HUES6 (cell line): ENCODE measurements at regions not wholly inside any gene's neighbourhood (a gene's known extent, or its start where the extent isn't known, plus 50 kb on each side); places are given as distances from the start of the nearest gene placed in this dataset.
"Not testable (repeated sequence)": the region's sequence is repeated elsewhere in the genome, so short reads cannot be mapped to it uniquely, and the experiment has no call there.

Experiments
- H3K27ac ChIP-seq: 2 replicates; pipeline ENCODE4 v1.7.0; 2013; ENCODE audit warnings: low read depth, mild to moderate bottlenecking, low read length, inconsistent platforms
- H3K27me3 ChIP-seq: 2 replicates; pipeline ENCODE4 v1.6.1; 2013; ENCODE audit warnings: low read length; ENCODE audit not compliant: control insufficient read depth, insufficient read depth
- H3K36me3 ChIP-seq: 2 replicates; pipeline ENCODE4 v1.6.1; 2013; ENCODE audit warnings: low read length; ENCODE audit not compliant: control insufficient read depth, insufficient read depth
- H3K4me1 ChIP-seq: 2 replicates; pipeline ENCODE4 v1.6.1; 2013; ENCODE audit warnings: low read length; ENCODE audit not compliant: control insufficient read depth, insufficient read depth
- H3K4me3 ChIP-seq: 2 replicates; pipeline ENCODE4 v1.5.1; 2013; ENCODE audit warnings: low read depth, low read length
- H3K9ac ChIP-seq: one replicate; pipeline ENCODE4 v1.6.1; 2013; ENCODE audit warnings: mild to moderate bottlenecking, low read length
- H3K9me3 ChIP-seq: 2 replicates; pipeline ENCODE4 v1.6.1; 2013; ENCODE audit warnings: low read depth, low read length; ENCODE audit not compliant: control insufficient read depth, insufficient read depth

DNA sequence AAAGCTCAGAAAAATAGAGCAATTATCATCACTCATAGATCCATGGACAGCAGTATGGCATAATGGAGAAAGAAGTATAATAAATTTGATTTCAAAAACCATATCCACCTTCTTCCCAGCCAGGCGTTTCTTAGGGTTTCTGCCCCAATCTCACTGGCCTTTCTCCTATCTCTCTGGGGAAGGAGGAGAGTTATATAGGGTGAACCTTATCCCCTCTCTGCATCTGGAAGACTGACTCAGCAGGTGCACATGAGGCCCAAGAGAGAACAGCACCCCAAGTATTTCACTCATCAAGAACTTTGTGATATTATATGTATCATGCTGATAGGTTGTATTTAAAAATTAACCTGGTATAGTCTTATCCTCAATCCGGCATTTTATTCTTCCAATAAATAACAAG is 318.8 kb upstream of the RASGEF1B start:
- no peak overlapping the region for H3K4me3 ChIP-seq
- H3K4me1 ChIP-seq = no peaks in the 10 kb centered on the region
- H3K9ac ChIP-seq = no peak overlapping the region
- H3K36me3 ChIP-seq = no peaks in the 10 kb centered on the region
- H3K27ac ChIP-seq = no peak overlapping the region
- no peaks in the 10 kb centered on the region for H3K9me3 ChIP-seq
- H3K27me3 ChIP-seq = no peaks in the 10 kb centered on the region

DNA sequence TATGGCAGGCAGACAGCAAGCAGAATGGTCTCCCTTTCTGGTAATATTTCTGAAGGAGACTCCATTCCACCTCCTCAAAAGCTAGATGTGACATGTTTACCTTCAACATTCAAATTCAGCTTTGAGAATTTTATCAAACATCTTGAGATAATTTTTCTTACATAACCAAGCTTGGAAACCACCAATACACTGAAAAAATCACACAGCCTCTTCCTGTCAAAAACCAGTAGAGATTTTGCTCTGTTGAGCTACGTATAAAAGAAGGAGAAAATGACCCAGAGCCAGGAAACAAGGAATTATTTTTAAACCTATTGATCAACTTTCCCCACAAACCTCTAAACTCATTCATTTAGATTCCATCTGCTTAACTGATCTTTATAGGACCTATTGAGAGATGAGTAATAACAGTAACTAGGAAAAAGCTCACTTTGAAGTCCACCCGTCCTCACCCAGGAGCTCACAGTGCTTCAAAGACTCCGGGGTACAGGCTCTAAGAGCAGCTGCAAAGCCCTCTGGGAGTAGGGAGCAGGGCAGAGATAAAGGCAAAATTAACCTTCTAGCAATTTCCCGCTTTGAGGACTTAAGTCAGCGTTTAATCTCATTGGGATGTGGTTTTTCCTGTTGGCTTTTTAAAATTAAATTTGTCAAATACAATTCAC is 318.2 kb upstream of the RASGEF1B start:
- no peaks in the 10 kb centered on the region for H3K27me3 ChIP-seq
- no peaks in the 10 kb centered on the region for H3K4me1 ChIP-seq
- H3K9ac ChIP-seq = no peak overlapping the region
- H3K9me3 ChIP-seq = no peaks in the 10 kb centered on the region
- no peaks in the 10 kb centered on the region for H3K36me3 ChIP-seq
- H3K27ac ChIP-seq = no peak overlapping the region
- no peak overlapping the region for H3K4me3 ChIP-seq

DNA sequence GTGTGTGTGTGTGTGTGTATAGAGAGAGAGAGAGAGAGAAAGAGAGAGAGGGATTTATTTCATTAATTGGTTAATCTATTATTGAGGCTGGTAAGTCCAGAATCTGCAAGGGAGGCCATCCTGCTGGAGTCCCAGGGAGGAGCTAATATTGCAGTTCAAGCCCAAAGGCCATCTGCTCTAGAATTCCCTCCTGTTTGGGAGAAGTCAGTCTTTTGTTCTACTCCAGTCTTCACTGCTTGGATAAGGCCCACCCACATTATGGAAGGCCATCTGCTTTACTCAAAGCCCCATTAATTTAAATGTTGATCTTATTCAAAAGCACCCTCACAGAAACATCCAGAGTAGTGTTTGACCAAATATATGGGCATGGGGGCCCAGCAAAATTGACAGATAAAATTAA is 317.5 kb upstream of the RASGEF1B start:
- no peaks in the 10 kb centered on the region for H3K36me3 ChIP-seq
- no peak overlapping the region for H3K9ac ChIP-seq
- H3K27ac ChIP-seq = no peak overlapping the region
- no peaks in the 10 kb centered on the region for H3K9me3 ChIP-seq
- no peaks in the 10 kb centered on the region for H3K4me1 ChIP-seq
- H3K27me3 ChIP-seq = no peaks in the 10 kb centered on the region
- H3K4me3 ChIP-seq = no peak overlapping the region

DNA sequence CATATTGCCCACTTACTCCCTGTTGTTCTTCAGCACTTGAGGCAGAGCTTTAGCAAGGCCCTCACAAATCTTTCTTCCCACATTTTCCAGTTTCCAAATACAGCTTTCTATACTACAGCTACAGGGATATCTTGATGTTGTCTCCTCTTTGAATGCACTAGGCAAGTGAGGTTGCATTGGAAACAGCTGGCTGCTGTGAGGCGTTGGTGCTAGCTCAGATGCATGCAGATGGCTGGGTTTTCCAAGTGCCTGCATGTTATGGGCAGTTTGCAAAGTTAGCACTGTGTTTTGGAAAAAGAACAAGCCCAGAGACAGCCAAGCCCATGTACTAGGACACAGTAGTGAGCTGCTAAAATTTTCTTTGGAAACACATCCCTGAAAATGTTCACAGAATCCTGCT is 315.1 kb upstream of the RASGEF1B start:
- no peaks in the 10 kb centered on the region for H3K36me3 ChIP-seq
- no peak overlapping the region for H3K4me3 ChIP-seq
- no peak overlapping the region for H3K27ac ChIP-seq
- no peak overlapping the region for H3K9ac ChIP-seq
- H3K27me3 ChIP-seq = no peaks in the 10 kb centered on the region
- H3K9me3 ChIP-seq = no peaks in the 10 kb centered on the region
- no peaks in the 10 kb centered on the region for H3K4me1 ChIP-seq

DNA sequence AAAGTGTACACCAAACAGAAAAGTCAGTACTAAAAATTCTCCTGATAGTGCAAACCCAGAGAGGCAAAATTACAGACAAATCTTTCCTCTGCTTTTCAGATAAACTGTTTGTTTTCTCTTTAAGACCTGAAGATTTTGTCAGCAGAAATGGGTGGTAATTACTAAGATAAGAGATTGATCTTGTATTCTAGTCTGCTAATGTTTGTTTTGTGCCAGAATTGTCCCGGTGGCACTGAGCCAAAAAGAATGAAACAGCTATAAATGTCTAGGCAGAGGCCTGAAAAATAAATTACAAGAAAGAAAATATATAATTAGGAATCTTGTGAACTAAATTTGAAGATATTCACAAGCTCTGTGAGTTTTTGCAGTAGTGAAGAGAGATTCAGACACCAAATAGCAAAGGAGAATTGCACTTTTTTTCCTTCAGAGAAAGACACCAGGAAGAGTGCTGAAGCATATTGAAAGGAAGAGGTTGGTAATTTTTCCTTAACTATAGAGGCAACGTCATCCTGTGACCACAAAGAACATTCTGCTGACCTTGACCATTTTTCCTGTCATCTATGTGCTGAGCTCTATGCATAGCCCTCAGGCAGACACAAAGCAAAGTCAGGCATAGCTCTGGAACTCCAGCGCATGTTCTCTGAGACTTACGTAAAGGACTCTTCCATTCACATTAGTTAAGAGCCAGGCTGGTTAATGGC is 314.5 kb upstream of the RASGEF1B start:
- H3K9me3 ChIP-seq = no peaks in the 10 kb centered on the region
- no peak overlapping the region for H3K27ac ChIP-seq
- H3K27me3 ChIP-seq = no peaks in the 10 kb centered on the region
- H3K9ac ChIP-seq = no peak overlapping the region
- H3K4me3 ChIP-seq = no peak overlapping the region
- H3K36me3 ChIP-seq = no peaks in the 10 kb centered on the region
- H3K4me1 ChIP-seq = no peaks in the 10 kb centered on the region

DNA sequence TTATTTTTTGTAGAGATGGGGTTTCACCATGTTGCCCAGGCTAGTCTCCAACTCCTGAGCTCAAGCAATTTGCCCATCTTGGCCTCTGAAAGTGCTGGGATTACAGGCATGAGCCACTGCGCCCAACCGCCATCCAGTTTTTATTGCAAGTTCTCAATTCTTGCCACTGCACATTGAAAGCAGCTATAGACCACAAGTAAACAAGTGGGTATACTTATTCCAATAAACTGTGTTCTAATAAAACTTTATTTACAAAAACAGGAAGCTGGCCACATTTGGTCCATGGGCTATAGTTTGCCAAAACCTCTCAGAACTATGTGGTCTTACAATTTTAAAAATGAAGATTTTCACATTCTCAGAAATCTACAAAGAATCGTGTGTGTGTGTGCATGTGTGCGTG is 313.6 kb upstream of the RASGEF1B start:
- Histone ChIP-seq H3K9me3 (no peaks in the 10 kb centered on the region), H3K9ac (no peak overlapping the region), H3K4me3 (no peak overlapping the region), H3K27ac (no peak overlapping the region), H3K4me1 (no peaks in the 10 kb centered on the region), H3K36me3 (no peaks in the 10 kb centered on the region), H3K27me3 (no peaks in the 10 kb centered on the region)

DNA sequence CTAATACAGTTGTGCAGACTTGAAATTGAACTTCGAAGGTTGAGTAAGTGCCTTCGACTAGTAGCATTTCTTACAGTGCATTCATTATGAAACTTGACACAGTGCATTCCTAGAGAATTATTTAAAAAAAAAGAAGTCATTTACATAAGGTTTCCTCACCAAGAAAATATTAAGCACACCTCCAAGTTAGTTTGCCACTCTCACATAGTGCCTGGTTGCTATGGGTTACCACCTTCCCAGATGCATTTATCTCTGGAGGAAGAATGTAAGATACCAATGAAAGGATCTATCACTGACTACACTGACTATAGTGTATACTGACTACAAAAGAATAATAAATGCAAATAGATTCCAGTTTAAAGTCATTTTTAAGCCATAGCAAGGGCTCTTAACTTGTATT is 311.9 kb upstream of the RASGEF1B start:
- no peaks in the 10 kb centered on the region for H3K9me3 ChIP-seq
- H3K4me1 ChIP-seq = no peaks in the 10 kb centered on the region
- no peak overlapping the region for H3K27ac ChIP-seq
- H3K9ac ChIP-seq = no peak overlapping the region
- H3K36me3 ChIP-seq = no peaks in the 10 kb centered on the region
- H3K27me3 ChIP-seq = no peaks in the 10 kb centered on the region
- no peak overlapping the region for H3K4me3 ChIP-seq

DNA sequence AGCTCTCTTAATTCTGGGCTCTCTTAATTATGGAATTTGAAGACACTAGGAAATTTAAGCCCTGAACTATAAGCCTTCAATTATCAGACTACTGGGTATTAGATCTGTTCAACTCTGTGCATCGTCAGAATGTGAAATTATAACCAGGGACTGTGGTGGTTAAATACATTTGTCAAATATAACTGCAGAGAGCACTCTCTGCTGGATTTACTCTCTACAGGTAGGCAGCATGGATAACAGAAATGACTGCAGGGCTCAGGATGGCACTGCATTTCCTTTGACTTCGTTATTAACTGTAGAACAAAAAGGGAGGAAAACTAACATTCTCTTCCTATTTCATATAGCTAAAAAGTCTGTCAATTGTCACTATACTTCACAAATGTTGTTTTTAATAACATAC is 310.1 kb upstream of the RASGEF1B start:
- Histone ChIP-seq H3K4me1 (no peaks in the 10 kb centered on the region), H3K9ac (no peak overlapping the region), H3K4me3 (no peak overlapping the region), H3K27ac (no peak overlapping the region), H3K27me3 (no peaks in the 10 kb centered on the region), H3K9me3 (no peaks in the 10 kb centered on the region), H3K36me3 (no peaks in the 10 kb centered on the region)

DNA sequence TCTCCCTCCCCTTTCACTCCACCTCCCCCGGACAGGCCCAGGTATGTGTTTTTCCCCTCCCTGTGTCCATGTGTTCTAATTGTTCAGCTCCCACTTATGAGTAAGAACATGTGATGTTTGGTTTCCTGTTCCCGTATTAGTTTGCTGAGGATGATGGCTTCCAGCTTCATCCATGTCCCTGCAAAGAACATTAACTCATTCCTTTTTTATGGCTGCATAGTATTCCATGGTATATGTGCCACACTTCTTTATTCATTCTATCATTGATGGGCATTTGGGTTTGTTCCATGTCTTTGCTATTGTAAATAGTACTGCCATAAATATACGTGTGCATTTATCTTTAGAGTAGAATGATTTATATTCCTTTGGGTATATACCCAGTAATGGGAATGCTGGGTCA is 306.0 kb upstream of the RASGEF1B start:
- not testable (repeated sequence) for H3K27ac ChIP-seq, H3K9ac ChIP-seq, H3K27me3 ChIP-seq

DNA sequence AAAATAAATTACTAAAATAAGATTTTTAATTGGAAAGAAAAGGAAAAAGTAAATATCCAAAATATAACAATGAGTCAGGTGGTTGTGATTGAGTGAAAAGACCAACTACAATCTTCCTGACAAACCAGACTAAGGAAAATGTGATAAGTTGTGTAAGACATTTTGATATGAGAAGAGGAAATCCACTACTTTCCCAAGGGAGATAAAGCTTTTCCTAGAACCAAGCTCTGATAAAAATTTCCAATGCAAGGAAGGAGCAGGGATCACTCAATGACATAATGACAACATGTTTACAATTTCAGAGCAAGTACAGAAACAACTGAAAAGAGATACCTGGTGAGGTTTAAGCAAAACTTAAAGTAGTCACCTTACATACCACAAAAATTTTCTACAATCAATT is 305.1 kb upstream of the RASGEF1B start:
- Histone ChIP-seq H3K27me3 (no peaks in the 10 kb centered on the region), H3K9ac (no peak overlapping the region), H3K9me3 (no peaks in the 10 kb centered on the region), H3K4me1 (no peaks in the 10 kb centered on the region), H3K36me3 (no peaks in the 10 kb centered on the region), H3K4me3 (no peak overlapping the region), H3K27ac (no peak overlapping the region)

More for the DNA sequence above, 306.0 kb upstream of the RASGEF1B start:
- not testable (repeated sequence) for H3K4me3 ChIP-seq, H3K36me3 ChIP-seq, H3K9me3 ChIP-seq, H3K4me1 ChIP-seq

DNA sequence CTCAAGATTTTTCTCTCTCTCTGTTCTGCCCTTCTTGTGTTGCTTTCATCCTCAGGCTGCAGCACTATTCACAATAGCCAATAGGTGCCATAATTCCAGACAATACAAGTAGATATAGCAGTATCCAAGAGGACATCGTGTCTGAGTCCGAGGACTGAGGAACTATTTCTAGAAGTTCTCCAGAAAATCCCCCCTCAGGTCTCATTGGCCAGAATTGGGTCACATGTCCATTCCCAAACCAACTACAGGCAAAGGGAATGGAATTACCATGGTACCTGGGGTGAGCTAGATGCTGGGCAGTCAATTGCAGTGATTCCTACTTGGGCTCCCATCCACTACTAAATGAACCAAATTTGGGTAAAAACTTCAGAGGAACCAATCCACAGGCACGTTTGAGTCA is 301.9 kb upstream of the RASGEF1B start:
- H3K4me3 ChIP-seq = no peak overlapping the region
- H3K27me3 ChIP-seq = no peaks in the 10 kb centered on the region
- H3K4me1 ChIP-seq = no peaks in the 10 kb centered on the region
- H3K36me3 ChIP-seq = no peaks in the 10 kb centered on the region
- no peak overlapping the region for H3K9ac ChIP-seq
- H3K27ac ChIP-seq = no peak overlapping the region
- no peaks in the 10 kb centered on the region for H3K9me3 ChIP-seq
